Stimulated activated CD8-positive, alpha-beta memory T cell treated with anti-CD3 and anti-CD28 coated beads, Interleukin-12 subunit alpha, Interleukin-12 subunit beta, amount 100 ng/mL, for 4 hours (primary cell): ENCODE measurements at regions not wholly inside any gene's neighbourhood (a gene's known extent, or its start where the extent isn't known, plus 50 kb on each side); places are given as distances from the start of the nearest gene placed in this dataset.
"Not testable (repeated sequence)": the region's sequence is repeated elsewhere in the genome, so short reads cannot be mapped to it uniquely, and the experiment has no call there.

Experiments
- DNase-seq: peaks from one replicate; pipeline ENCODE4 v3.0.0-alpha.2; 2020; ENCODE audit warnings: low read depth

- not testable (repeated sequence) for DNase-seq
These were observed 86.7 kb upstream of the CDC42EP3 start for GRCh38 chr2:37758141-37758601.

- DNase-seq = not testable (repeated sequence)
These were observed 88.5 kb upstream of the CDC42EP3 start for GRCh38 chr2:37759989-37760388.

DNA sequence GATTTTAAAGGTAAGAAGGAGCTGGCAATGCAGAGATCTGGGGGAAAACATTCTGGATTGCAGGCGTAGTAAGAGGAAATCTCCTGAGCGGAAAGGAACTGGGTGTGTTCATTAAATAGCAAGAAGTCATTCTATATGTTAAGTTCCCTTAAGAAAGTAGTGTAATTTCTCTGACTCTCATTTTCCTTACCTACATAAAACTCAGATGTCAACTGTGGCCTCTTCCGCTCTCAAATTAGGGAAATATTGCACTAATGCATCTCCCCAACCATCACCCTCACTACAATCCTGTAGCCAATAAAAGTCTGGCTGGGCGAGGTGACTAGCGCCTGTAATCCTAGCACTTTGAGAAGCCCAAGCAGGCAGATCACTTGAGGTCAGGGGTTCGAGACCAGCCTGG, 89.0 kb upstream of the CDC42EP3 start:
- DNase-seq = no peak

GRCh38 chr2:37762281-37762680, 90.8 kb upstream of the CDC42EP3 start:
- not testable (repeated sequence) for DNase-seq

DNA sequence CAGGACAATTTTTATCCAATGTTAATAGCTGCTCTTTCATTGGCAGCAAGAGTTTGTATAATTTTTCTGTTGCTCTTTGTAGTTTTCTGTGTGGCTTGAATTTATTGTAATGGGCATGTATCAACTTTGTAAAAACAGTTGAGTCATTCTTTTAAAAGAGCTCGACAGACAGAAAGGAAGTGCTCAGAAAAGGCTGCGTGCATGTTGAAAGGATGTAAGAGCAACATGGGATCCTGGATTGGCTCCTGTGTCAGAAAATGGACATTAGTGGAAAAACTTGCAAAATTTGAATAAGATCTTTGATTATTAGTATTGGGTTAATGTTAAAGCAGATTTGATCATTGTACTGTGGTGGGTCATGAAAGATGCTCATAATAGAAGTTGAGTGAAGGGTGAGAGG, 93.3 kb upstream of the CDC42EP3 start:
- DNase-seq = no peak

DNA sequence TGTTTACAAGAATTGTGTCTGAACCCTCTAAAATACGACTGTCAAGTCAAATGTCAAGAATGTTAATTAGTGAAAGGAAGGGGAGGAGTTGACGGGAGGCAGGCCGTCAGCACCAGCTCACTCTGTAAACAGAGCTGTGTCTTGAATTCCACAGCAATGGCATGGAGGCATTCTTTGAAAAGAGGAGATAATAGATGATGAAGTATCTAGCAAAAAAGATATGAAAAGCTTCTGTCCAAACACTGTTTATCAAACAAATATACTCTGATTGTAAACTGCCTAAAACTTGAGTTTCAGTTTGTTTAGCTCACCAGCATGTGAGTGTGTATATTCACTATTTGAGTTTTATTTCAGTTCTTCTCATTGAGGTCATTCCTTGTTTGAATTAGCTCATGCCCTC, 94.7 kb upstream of the CDC42EP3 start:
- no peak for DNase-seq

DNA sequence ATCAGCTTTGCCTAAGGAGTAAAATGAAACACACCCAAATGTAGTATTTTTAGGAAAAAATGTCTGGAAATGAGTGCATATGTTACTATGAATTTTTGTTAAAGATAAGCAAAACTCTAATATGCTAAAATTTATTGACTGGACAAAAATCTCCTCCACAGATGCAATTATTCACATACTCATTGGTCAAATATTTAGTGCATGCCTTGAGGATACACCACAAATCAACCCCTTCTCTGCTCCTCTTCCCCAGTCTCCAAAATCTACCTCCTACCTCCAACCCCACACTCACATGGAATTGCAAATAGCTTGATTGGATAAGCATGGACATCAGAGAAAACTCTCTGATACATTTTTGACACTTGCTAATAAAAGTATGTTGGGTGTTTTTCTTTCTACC, 95.6 kb upstream of the CDC42EP3 start:
- DNase-seq = no peak

DNA sequence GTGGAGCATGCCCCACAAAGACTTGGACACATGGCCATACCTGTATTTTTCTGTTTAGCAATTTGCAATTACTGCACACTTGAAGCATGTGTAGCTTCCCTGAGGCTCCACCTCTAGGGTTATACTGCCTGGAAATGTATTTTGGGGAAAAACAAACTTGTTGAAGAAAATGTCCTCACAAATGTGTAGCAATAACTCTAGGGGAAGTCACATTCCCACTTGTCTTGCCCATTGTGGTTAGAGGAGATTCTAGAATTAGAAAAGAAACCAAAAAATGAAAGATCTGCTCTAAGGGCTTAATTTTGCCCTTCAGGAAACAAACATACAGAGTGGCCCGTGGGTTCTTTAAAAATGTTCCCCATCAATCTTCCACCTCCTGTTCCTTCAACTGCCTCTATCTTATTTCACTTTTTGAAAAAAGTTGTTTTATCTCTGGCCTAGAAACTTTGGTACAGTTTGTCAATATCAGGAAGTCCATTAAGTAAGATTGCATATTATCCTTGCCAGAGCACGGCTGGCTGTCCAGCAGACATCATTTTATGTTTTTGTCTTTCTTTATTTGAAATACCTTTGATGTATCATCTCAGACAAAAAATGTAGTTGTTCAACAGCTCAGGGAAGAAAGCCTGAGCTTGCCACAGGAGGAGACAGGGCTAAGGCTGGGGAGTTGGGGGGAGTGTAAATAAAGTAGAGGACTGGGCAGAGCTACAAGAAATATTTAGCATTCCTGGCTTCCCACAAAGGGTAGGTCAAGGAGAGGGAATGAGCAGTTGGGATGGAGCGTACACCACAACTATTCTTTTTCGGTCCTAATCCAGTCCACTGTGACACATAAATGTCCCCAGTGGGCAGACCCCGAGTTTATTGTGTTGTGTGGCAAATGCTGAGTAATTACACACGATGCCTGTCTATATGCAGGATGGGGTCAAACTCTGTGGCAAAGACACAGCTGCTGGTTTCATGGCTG, 96.8 kb upstream of the CDC42EP3 start:
- no peak for DNase-seq

DNA sequence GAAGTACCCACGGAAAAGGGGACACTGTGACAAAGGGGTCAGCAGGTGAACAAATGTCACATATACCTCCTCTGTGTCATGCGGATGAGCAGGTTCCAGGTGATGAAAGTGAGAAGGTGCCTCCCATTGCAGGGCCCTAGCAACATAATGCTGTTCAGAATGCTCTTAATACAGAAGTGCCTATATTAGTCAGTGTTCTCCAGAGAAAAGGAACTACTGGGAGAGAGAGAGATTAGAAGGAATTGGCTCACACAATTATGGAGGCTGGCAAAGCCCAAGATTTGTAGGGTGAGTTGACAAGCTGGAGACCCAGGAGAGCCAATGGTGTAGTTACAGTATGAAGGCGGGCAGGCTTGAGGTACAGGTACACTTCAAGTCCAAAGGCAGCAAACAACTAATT, 98.1 kb upstream of the CDC42EP3 start:
- no peak for DNase-seq

DNA sequence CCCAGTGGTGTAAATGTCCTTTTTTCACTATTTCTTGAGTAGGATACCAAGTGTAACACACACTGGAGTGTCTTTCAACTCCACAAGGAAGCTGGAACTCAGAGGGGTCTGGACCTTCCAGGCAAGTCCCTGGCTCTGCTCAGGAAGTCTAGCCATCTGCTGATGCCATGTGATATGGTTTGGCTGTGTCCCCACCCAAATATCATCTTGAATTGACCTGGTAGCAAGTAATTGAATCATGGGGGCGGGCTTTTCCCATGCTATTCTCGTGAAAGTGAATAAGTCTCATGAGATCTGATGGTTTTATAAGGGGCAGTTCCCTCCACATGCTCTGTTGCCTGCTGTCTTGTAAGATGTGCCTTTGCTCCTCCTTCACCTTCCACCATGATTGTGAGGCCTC, 99.4 kb upstream of the CDC42EP3 start:
- DNase-seq = no peak

GRCh38 chr2:37771600-37772088, 100.2 kb upstream of the CDC42EP3 start:
- no peak for DNase-seq

DNA sequence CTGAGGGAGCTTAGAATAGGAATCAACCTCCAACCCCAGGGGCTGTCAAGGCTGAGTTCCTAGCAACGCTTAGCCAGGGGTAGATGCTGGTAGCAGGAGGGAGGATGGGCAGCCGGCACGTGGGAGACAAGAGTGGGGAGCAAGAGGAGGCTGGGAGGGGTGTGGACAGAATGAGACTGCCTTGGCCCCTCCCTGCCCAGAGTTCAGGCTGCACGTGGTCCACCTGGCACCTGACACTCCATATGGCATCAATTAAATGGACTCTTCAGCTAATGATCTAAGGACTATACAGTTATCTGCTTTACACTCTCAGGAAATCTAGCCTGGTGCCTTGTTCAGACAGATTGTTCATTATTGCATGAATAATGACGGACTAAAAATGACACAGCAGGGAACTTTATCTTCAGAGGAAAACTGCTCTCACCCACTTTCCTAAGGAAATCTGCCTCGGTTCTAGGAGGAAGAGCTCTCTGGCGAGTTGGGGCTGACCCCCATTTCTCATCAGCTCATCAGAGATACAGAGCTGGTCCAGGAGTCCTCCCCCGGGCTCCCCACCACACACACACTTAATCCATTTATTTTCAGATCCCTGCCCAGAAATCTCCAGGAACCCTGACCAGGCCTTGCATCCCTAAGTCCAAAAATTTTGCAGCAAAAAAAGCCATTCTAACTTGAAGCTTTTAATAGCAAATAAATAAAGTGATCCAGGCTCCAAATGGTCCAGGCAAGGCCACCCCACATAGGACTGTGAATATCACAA, 102.1 kb upstream of the CDC42EP3 start:
- DNase-seq = no peak

DNA sequence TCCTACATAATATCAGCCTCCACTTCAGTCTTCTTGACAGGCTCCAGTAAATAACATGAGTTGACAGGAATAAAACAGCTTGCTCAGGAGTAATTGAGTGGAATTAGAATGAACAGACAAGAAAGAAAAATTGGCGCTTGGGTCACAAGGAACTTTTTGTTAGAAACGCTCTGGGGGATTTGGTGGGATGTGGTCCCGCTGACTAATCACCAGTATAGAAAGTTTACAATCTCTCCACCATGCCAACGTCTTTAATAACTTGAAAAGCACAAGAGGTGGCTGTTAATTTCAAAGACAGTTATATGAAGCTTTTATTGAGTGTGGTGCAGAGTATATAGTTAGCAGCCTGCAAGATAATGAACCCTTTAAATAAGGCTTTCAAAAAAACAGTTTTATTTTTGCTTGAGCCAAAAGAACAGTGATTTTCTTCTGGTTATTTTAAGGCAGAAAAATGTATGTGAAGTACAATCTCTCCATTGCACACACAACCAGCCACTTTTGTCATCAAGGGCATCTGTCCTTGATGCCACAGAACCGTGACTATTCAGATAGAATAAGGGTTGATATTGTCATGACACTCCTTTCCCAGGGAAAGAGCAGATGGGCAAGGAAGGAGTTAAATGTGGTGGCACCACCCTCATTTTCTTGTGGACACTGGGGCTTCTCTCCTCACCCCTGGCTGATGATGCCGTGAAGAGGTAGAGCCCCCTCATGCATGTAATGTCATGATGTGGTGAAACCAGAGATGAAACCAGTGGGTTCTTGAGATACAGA, 102.9 kb upstream of the CDC42EP3 start:
- DNase-seq = not testable (repeated sequence)

DNA sequence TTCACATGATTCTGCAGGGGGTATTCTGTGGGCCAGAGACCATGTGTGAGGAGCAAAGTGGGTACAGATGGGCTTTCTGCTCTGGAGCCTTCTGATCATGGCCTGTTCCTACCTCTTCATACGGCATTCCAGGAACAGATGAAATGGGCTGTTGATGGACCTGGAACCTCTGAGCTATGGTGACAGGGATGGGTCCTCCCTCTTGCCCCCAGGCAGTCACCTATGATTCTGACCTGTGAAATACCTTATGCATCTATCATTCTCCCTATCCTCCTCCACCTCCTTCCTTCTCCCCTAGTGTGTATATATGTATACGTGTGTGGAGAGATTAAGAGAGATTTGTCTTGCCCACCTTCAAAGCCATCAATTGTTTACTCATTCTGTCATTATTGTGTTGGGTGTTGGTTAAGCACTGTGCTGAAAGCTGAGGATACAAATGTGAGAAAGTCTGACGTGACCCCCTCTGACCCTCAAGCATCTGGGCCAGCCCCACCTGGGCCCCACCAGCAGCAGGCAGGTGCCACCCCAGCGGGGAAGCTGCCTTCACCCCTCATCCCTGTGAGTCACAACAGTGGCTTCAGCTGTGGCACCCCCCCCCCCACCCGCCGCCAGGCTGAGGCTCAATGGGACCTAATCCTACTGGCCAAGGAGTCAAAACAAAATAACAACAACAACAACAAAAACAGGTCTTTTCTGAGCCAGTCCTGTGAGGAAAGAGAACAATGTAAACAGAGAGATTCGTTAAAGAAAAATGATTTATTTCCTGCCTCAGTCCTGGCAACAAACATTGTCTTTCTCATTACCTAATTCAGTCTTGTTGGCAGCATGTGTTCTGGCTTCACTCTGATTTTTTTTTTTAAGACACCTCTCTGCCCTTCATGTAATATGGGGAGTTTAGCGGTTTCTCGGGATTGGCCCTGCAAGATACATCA, 103.8 kb upstream of the CDC42EP3 start:
- DNase-seq = no peak

DNA sequence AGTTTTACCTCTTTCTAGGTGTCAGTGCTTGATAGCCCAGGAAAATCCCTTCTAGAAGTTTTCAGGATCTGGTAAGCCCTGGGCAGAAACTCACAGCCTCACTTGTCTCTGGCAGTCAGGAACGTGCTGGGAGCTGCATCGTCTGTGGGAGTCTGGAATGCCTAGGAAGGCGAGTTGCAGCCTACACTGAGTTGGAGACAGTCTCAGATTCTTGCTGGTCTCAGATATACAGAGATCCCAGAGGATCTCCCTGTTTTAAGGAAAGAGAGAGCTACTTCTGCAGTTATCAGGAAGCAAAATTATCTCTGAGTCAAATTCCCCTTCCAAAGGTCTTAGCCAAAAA, 104.4 kb upstream of the CDC42EP3 start:
- no peak for DNase-seq

DNA sequence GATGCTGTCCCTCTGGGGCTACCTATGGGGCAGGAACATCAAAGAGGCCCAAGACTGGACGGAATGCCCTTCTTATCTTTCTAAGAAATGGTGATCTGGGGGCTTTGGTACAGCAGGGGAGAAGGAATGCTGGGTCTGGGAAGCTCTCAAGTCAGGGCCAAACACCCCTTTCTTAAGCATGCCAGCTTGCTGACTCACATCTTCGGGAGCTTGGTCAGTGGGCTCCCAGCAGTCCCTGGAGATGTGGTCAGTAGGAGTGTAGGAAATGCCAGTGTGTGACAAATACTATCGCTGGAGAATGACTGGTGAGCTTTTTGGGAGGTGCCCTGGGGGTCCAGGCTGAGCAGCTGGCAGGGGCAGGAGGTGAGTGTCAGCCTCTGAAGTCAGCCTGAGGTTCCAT, 105.0 kb upstream of the CDC42EP3 start:
- DNase-seq = no peak

DNA sequence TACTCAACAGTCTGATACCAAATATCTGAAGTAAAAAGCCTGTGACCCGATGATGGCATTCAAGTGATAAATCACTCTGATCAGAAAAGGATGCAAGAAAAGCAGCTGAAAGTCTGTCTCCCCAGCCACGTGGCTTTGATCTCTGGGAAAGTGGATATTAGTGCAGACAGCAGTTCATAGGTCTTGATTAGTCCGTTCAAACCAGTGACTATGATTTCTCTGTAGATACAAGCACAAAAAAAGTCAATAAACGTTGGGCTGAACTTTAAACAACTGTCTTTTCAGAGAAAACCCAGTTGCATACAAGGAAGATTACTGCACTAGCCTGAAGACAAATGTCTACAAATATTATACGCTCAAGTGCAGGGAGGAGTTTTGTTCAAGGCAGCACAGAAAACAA, 107.7 kb upstream of the CDC42EP3 start:
- DNase-seq = no peak

DNA sequence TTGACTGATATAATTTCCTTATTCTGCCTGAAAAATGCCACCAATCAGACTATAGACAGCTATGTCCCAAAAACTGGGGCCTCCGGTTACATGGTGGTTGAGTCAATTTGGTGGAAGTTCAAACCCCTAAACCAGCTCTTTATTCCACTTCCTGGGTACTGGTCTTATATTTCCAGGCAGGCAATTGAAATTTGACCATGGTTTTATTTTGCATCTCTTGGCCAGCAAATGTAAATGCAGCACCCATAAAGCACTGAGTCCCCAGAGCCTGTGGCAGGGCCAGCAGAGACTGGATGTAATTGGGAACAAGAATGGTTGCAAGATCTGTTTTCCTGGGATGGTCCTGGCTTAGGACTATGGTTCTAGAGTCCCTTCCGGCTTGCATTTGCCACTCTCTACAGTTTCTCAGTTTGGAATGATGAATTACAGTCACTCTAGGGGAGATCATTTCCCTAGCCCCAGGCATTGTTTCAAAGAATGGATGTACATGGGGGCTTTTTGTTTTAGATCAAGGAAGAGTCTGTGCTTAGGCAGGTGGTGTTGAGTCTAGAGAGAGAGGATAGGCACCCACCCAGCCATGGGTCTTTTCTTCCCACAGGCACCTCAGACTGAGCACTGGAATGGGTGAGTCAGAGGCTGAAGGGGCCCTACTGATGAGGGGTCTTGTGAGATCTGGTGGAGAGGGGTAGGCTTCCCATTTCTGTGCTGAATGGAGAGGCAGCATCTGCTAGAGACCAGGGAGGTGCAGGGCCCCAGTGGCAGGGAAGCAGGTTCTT, 108.4 kb upstream of the CDC42EP3 start:
- DNase-seq = no peak

GRCh38 chr2:37780387-37780676, 108.9 kb upstream of the CDC42EP3 start:
- DNase-seq = no peak

DNA sequence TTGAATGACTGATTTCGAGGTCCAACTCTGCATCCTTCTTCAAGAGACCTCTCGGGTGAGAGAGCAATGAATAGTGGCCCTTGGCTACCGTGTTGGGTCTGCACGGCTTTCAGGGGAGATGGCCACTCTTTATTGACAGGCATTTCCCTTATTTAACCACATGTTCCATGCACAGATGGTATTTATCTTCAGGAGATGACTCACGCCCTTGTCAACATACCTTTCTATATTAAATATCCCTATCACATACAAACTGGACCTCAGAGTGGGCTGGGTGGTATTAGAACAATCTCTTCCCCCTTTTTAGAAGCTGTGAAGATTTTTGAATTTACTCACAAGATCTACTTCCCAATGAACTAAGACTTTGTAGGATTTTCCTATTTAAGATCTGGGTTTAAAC, 109.6 kb upstream of the CDC42EP3 start:
- no peak for DNase-seq
